NB4 (cell line): ENCODE measurements at regions not wholly inside any gene's neighbourhood (a gene's known extent, or its start where the extent isn't known, plus 50 kb on each side); places are given as distances from the start of the nearest gene placed in this dataset.

Experiments
- DNase-seq: peaks from one replicate; pipeline ENCODE4 v3.0.0; 2010; ENCODE audit warnings: low read depth
- H3K4me3 ChIP-seq: one replicate; pipeline ENCODE4 v1.5.1; 2011; ENCODE audit warnings: mild to moderate bottlenecking, low read depth, low read length, moderate library complexity
- CTCF ChIP-seq: IDR thresholded peaks from one replicate; pipeline ENCODE4 v1.5.1; 2012; ENCODE audit warnings: low read depth, low read length
- MAX ChIP-seq: IDR thresholded peaks from 2 replicates; pipeline ENCODE4 v1.6.1; 2011; ENCODE audit warnings: low read depth, low read length
- MYC ChIP-seq: IDR thresholded peaks from 2 replicates; pipeline ENCODE4 v1.6.1; 2011; ENCODE audit warnings: low read depth, low read length
- POLR2A ChIP-seq: IDR thresholded peaks from 2 replicates; pipeline ENCODE4 v1.6.1; 2011; ENCODE audit warnings: mild to moderate bottlenecking; ENCODE audit not compliant: insufficient read length; ENCODE audit errors: extremely low read depth

DNA sequence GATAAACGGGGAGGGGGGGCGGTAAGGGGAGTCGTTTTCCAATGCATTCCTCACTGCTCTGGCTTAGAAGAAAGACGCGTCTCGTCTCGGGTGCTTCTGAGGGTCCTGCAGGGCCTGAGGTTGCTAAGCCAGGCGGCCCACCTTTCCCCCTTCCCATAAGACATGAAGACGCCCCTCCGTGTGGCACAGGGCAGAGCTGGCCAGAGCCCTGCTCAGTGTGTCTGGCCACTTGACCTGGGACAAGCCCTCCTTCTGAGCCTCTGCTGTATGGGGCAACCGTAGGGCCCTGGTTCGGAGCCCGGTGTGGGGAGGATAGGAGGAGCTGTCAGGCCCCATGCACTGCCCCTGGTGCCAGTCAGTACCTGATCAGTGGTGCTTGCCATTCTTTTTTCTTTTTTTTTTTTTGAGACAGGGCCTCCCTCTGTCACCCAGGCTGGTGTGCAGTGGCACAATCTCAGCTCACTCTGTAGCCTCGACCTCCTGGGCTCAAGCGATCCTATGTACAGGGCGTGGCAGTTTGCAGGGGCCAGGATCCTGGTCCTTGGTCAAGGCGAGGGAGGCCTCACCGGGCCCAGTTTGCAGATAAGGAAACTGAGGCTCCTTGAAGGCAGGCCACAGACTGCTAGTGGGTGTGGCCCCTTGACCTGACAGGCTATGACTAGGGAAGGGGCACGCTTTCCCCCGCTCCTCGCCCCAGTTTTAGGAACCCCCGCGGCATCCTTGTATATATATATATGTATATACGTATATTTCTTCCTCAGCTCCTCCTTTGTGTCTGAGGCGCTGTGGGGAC is 172.3 kb upstream of the IER5L start:
- H3K4me3 ChIP-seq = no peak overlapping the region
- TF ChIP-seq MAX = no peak
- TF ChIP-seq POLR2A = no peak
- no peak for TF ChIP-seq CTCF
- no peak for TF ChIP-seq MYC
- DNase-seq = no peak

GRCh38 chr9:129349665-129349947 is 171.5 kb upstream of the IER5L start:
- no peak overlapping the region for H3K4me3 ChIP-seq
- no peak for TF ChIP-seq MAX
- TF ChIP-seq CTCF = no peak
- TF ChIP-seq POLR2A = no peak
- TF ChIP-seq MYC = no peak
- no peak for DNase-seq

DNA sequence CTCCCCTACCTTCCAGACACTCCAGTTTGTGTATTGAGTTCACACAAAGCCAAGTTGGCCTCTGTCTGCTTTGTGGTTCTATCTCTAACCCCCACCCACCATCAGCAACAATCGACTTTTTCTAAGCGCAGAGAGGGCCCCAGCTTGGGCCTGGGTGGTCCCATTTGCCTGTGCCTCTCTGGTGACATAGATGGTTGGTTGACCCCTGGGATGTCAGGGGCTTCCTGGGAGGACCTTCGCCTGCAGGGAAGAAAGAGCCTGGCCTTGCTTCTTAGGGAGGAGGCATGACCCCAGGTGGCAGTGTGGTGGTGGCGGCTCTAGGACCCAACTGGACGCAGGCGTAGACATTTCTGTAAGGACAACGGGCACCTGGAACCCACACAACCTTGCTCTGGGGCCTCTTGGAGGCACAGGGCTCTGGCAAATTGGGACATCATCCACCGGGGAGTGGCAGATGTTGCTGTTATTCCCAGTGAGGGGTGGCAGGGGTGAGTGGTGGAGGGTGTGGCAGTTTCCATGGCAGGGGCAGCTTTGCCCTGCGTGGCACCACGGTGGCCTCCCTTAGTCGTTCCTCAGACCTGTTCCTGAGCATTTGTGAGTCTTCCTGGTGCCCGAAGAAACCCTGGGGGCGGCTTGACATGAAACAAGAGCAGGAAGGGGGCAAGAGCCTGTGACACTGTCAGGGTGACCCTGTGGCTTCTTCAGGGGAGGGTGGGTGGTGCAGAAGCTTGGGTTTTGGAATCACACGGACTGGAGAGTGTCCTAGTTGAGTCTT is 171.0 kb upstream of the IER5L start:
- TF ChIP-seq CTCF = no peak
- no peak for TF ChIP-seq POLR2A
- TF ChIP-seq MYC = no peak
- no peak for TF ChIP-seq MAX

DNA sequence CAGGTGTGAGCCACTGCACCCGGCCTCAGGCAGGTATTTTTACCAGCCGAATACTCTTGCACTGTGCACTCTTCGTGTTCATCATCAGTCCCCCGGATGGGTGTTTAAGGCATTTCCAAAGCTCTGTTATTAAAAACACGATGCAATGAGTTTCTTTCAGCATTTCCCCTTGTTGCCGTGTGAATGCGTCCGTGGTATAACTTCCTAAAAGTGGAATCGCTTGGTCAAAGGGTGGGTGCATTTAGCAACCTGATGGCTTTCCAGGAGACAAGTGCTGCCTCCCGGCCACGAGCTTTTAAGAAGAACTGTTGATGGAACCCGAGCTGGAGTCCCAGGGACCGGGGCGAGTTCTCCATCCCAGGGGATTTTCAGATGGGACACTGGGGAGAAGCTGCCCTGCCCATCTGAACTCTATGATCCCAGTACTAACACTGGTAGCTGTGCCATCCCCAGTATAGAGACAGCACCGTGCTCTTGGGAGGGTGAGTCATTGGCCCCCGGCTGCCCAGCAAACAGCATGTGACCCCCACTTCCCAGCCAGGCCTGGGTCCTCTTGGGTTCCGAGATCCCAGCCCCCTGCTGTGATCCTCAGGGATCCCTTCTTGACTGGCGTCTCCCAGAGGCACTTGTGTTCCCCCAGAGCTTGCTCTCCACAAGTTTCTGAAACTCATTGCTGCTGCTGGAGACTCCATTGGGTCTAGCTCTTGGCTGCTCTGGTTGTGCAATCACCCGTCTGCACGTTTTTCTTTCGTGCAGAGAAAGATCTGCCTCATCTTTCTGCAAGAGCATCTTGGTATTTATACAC is 169.5 kb upstream of the IER5L start:
- DNase-seq = peak; percentile 90
- H3K4me3 ChIP-seq = peak overlapping the region; percentile 23
- TF ChIP-seq MAX (no peak; the same call in 1 of the 2 replicates), MYC (peak; percentile 66), CTCF (no peak), POLR2A (no peak)

More for the DNA sequence above, 171.0 kb upstream of the IER5L start:
- DNase-seq = no peak
- H3K4me3 ChIP-seq = no peak overlapping the region

GRCh38 chr9:129346046-129346445 is 168.0 kb upstream of the IER5L start:
- TF ChIP-seq MYC (no peak), CTCF (no peak), POLR2A (no peak), MAX (no peak)
- no peak for DNase-seq
- no peak overlapping the region for H3K4me3 ChIP-seq
